CD4-positive, alpha-beta memory T cell (primary cell): ENCODE measurements at regions not wholly inside any gene's neighbourhood (a gene's known extent, or its start where the extent isn't known, plus 50 kb on each side); places are given as distances from the start of the nearest gene placed in this dataset.

ENCODE experiments used
- CTCF ChIA-PET: fragments of 350-600 bp; sonication (Branson Sonifier 250); formaldehyde crosslinking; loops from one replicate; lab custom pipeline; 2021; ENCODE audit warnings: inconsistent platforms; ENCODE audit not compliant: partially characterized antibody; lab: Charles Lee
- POLR2A ChIA-PET: fragments of 350-600 bp; sonication (Branson Sonifier 250); formaldehyde crosslinking; loops from one replicate; lab custom pipeline; 2021; ENCODE audit not compliant: partially characterized antibody; lab: Charles Lee
- DNase-seq, 5 donors: peaks; one replicate each; pipeline versions ENCODE4 v3.0.0 to v3.0.0-alpha.2; 2020 to 2022; ENCODE audit warnings: mixed read lengths in 1 of 5
- H3K27ac ChIP-seq: one replicate; pipeline ENCODE4 v1.7.0; 2013; ENCODE audit warnings: low read depth, low read length
- H3K27me3 ChIP-seq: 2 replicates; pipeline ENCODE4 v1.7.0; 2013; ENCODE audit warnings: mild to moderate bottlenecking, low read length, moderate library complexity; ENCODE audit not compliant: insufficient read depth
- H3K36me3 ChIP-seq: 2 replicates; pipeline ENCODE4 v1.7.0; 2013; ENCODE audit warnings: mild to moderate bottlenecking, low read length, moderate library complexity; ENCODE audit not compliant: insufficient read depth
- H3K4me1 ChIP-seq: 2 replicates; pipeline ENCODE4 v1.7.0; 2013; ENCODE audit warnings: mild to moderate bottlenecking, low read length, moderate library complexity; ENCODE audit not compliant: insufficient read depth
- H3K4me3 ChIP-seq, 2 donors: one replicate each; pipeline ENCODE4 v1.7.0; 2013; ENCODE audit warnings: low read length in 2 of 2, mild to moderate bottlenecking in 1 of 2
- H3K9me3 ChIP-seq, 2 donors: one replicate each; pipeline ENCODE4 v1.7.0; 2013; ENCODE audit warnings: low read length in 2 of 2, control low read depth in 1 of 2; ENCODE audit not compliant: control insufficient read depth in 1 of 2
- H3K27ac Mint-ChIP-seq, 7 donors: one replicate each; pipeline ENCODE4 v1.8.0; 2020 to 2021; ENCODE audit warnings: mixed read lengths in 7 of 7, mild to moderate bottlenecking in 6 of 7, inconsistent platforms in 3 of 7, moderate library complexity in 3 of 7
- H3K27me3 Mint-ChIP-seq, 2 donors: one replicate each; pipeline ENCODE4 v1.8.0; 2020 to 2021; ENCODE audit warnings: mixed read lengths in 2 of 2
- H3K36me3 Mint-ChIP-seq, 2 donors: one replicate each; pipeline ENCODE4 v1.8.0; 2020 to 2021; ENCODE audit warnings: mixed read lengths in 2 of 2, inconsistent platforms in 1 of 2, mild to moderate bottlenecking in 1 of 2
- H3K4me1 Mint-ChIP-seq, 4 donors: one replicate each; pipeline ENCODE4 v1.8.0; 2020 to 2021; ENCODE audit warnings: mixed read lengths in 4 of 4, mild to moderate bottlenecking in 1 of 4
- H3K4me3 Mint-ChIP-seq, 8 donors: one replicate each; pipeline ENCODE4 v1.8.0; 2020 to 2021; ENCODE audit warnings: mixed read lengths in 8 of 8, mild to moderate bottlenecking in 7 of 8, moderate library complexity in 6 of 8, inconsistent platforms in 3 of 8
- H3K9me3 Mint-ChIP-seq, 8 donors: one replicate each; pipeline ENCODE4 v1.8.0; 2020 to 2021; ENCODE audit warnings: mixed read lengths in 8 of 8, mild to moderate bottlenecking in 5 of 8, inconsistent platforms in 3 of 8, moderate library complexity in 1 of 8
- intact Hi-C: fragments of 100-400 bp; cut with micrococcal nuclease; formaldehyde crosslinking; loops from one replicate; pipeline ENCODE4 v1.15.1; 2023

DNA sequence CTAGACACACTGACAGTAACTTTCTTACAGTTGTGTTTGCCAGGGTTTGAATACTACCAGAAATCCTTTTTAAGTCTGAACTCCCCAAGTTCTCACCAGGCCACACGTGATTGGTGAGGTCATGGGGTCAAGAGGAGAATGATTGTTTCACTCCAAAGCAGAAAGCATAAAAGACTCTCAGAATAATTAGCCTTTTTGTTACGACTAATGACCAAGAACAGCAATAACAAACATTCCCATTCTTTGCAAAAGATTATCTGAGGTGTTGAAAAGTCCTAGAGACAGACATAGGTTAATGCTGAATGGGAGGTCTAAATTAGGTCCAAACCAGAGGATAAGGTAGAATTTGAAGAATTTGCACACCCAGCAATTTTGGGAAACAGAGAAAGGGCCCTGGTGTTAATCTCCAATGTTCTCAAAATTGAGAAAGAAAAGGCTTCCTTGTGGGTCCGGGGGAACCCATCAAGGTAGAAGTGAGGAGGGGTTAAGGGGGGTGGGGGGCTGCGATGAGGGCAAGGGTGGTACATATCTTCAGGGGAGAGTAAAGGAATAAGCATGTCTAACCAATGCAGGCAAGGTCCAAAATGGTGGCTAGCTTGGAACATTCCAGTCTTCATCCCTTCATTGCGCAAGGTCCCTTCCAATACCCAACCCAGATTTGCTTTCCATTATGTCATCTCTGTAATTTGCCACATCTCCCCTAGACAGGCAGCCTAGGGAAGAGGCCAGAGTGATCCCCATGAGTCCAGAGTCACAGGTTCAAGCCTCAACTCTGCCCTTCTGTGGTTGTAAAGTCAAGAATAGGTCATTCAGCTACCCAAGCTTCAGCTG, 74.6 kb upstream of the NFIA start:
- Mint-ChIP-seq H3K9me3 (peaks cover 0 to 1% (median 0%) of the 10 kb centered on the region in 8 donors), H3K4me1 (no peaks in the 10 kb centered on the region), H3K27me3 (peaks cover 5 to 25% of the 10 kb centered on the region in 2 donors), H3K36me3 (no peaks in the 10 kb centered on the region), H3K27ac (no peak overlapping the region), H3K4me3 (no peak overlapping the region)
- DNase-seq, result no peak
- Histone ChIP-seq H3K4me3 (no peak overlapping the region), H3K9me3 (no peaks in the 10 kb centered on the region), H3K4me1 (no peaks in the 10 kb centered on the region), H3K27ac (no peak overlapping the region), H3K36me3 (no peaks in the 10 kb centered on the region), H3K27me3 (no peaks in the 10 kb centered on the region)
- POLR2A ChIA-PET, result no interaction called here
- intact Hi-C loops, result no loop called here
- CTCF ChIA-PET, result no interaction called here

DNA sequence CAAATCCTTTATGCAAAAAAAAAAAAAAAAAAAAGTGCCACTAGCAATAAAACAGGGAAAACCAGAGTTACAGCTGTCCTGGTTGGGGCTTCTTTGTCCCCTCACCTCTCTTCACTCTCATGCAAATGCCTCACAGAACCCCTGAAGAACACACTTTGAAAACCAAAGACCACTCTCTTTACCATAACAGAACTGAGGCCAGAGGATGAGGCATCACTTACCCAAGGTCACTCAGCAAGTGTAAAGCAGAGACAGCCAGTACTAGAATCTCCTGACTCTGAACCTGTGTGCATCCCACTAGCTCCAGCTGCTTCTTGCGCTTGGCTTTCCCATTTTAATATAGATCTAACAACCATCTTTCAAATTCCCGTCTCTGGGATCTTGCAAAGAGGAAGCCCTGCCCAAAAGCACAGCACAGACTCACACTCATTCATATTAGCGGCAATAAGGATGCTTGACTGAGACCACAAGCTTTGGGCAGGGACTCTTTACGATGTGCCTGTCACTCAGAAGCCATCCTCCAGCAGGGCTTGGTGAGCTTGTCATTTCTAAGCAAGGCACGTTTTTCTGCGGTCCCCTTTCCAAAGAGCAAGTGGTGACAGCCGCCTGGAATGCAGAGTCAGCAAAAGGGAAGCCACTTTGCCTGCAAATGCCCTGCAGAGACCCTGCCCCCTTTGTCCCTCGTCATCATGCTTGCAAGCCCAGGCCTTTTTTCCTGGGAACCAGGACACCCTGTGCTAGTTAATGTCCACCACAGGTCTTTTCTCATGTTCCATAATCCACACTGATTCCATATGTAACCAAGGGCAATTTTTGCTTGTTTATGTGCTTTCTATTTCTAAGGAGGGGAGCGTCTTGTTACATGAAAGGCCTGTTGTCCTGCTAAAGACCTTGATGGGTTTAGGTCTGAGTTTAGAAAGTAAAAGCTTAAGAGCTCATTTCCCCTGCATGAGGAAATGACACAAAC, 76.5 kb upstream of the NFIA start:
- intact Hi-C loops, result no loop called here

DNA sequence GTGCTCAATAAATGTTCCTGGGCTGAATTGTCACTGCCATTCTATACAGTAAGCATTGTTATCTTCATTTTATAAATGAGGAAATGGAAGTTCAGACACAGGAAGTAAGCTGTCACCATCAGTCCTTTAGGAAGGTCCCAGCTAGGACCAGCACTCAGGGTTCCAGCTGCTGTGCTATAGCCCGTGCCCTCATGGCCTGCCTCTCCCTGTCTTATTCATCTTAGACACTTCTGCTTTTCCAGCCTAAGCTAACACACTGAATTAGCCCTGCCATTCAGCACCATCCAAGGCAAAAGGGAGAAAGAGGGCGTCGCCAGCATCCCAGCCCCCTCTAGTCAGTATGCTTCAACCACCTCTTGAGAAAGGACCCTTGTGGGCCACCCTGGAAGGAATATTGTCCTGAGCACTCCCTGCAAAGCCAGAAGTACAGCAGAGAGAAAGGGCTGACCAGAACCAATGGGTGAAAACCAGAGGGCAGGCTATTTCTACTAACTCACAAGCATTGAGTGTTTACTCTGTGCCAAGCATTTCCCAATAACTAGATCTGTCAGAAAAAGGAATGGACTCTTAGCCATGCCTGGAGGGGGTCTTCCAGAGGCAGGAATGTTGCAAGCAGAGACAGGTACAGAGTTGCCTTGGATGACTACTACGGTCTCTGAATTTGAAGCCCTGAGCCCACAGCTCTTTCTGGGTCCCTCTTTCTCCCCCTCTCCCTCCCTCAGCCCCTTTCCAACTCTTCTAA, 77.9 kb upstream of the NFIA start:
- intact Hi-C loops, result no loop called here
- ChIA-PET POLR2A (no interaction called here), CTCF (no interaction called here)
- H3K9me3 ChIP-seq, result no peaks in the 10 kb centered on the region
- H3K27me3 ChIP-seq, result no peaks in the 10 kb centered on the region
- no peak overlapping the region for H3K4me3 ChIP-seq
- H3K36me3 Mint-ChIP-seq, result no peaks in the 10 kb centered on the region
- peaks cover 2 to 16% of the 10 kb centered on the region in 2 donors for H3K27me3 Mint-ChIP-seq
- no peaks in the 10 kb centered on the region for H3K4me1 Mint-ChIP-seq
- no peak overlapping the region for H3K27ac Mint-ChIP-seq
- H3K9me3 Mint-ChIP-seq, result peaks cover 0 to 1% (median 0%) of the 10 kb centered on the region in 8 donors
- no peak overlapping the region for H3K27ac ChIP-seq
- H3K4me1 ChIP-seq, result no peaks in the 10 kb centered on the region
- H3K36me3 ChIP-seq, result no peaks in the 10 kb centered on the region
- no peak overlapping the region for H3K4me3 Mint-ChIP-seq
- DNase-seq, result no peak

More for the DNA sequence above, 76.5 kb upstream of the NFIA start:
- CTCF ChIA-PET, result no interaction called here
- Mint-ChIP-seq H3K9me3 (peaks cover 0 to 1% (median 0%) of the 10 kb centered on the region in 8 donors), H3K4me3 (no peak overlapping the region), H3K27me3 (peaks cover 5 to 20% of the 10 kb centered on the region in 2 donors), H3K27ac (no peak overlapping the region), H3K36me3 (no peaks in the 10 kb centered on the region), H3K4me1 (no peaks in the 10 kb centered on the region)
- Histone ChIP-seq H3K9me3 (no peaks in the 10 kb centered on the region), H3K27ac (no peak overlapping the region), H3K27me3 (no peaks in the 10 kb centered on the region), H3K36me3 (no peaks in the 10 kb centered on the region), H3K4me1 (no peaks in the 10 kb centered on the region), H3K4me3 (no peak overlapping the region)
- DNase-seq, result no peak
- POLR2A ChIA-PET, result no interaction called here

DNA sequence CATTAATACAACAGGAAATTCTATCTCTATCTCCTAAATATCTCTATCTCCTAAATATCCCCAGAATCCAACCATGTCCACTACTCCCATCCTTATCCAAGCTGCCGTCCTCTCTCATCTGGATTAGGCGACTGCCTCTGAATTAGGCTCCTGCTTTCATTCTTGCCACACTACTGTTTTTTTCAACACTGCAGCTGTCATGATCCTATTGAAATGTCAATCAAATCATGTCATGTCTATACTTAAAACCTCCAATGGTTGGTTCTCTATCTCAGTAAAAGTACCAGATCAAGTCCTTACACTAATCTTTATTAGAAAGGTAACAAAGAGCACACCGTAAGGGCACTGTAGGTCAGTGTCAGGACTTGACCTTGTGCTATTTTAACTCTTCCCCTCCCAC, 82.0 kb upstream of the NFIA start:
- peaks cover 0 to 8% of the 10 kb centered on the region in 2 donors for H3K27me3 Mint-ChIP-seq
- Histone ChIP-seq H3K27me3 (no peaks in the 10 kb centered on the region), H3K9me3 (no peaks in the 10 kb centered on the region), H3K4me1 (no peaks in the 10 kb centered on the region), H3K36me3 (no peaks in the 10 kb centered on the region), H3K27ac (no peak overlapping the region), H3K4me3 (no peak overlapping the region)
- no peaks in the 10 kb centered on the region for H3K4me1 Mint-ChIP-seq
- no peaks in the 10 kb centered on the region for H3K36me3 Mint-ChIP-seq
- H3K4me3 Mint-ChIP-seq, result no peak overlapping the region
- CTCF ChIA-PET, result interaction anchor here (0.7 kb wide), 1 partner anchor 928 kb away, joined by 3 read pairs; no protein-coding TSS in a partner anchor
- intact Hi-C loops, result no loop called here
- POLR2A ChIA-PET, result no interaction called here
- no peaks in the 10 kb centered on the region for H3K9me3 Mint-ChIP-seq
- DNase-seq, result no peak
- no peak overlapping the region for H3K27ac Mint-ChIP-seq

DNA sequence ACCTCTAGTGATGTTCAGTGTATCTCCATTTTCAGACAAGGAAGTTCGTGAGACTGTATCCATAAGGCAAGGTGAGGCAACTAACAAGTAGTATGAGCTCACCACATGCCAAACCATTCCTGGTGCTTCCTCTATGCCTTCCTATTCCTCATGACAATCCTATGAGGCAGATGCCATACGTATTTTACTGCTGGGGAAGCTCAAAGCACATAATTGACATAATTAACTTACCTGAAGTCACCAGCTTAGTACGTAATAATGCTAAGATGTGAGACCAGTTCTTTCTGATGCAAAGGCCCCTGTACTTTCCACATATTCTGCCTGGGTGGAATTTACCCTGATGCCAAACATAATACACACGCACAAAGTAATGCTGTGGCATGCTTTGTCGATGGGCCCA, 83.6 kb upstream of the NFIA start:
- ChIA-PET CTCF (interaction anchor here (0.9 kb wide), 1 partner anchor 16 kb away, joined by 4 read pairs; no protein-coding TSS in a partner anchor), POLR2A (no interaction called here)
- Mint-ChIP-seq H3K9me3 (peaks cover 0 to 3% (median 0%) of the 10 kb centered on the region in 8 donors), H3K27me3 (peaks cover under 1 to 5% of the 10 kb centered on the region in 2 donors), H3K4me1 (no peaks in the 10 kb centered on the region), H3K27ac (no peak overlapping the region), H3K4me3 (no peak overlapping the region), H3K36me3 (no peaks in the 10 kb centered on the region)
- Histone ChIP-seq H3K4me1 (no peaks in the 10 kb centered on the region), H3K36me3 (no peaks in the 10 kb centered on the region), H3K27ac (no peak overlapping the region), H3K27me3 (no peaks in the 10 kb centered on the region), H3K9me3 (no peaks in the 10 kb centered on the region), H3K4me3 (no peak overlapping the region)
- no peak for DNase-seq
- intact Hi-C loops, result no loop called here

DNA sequence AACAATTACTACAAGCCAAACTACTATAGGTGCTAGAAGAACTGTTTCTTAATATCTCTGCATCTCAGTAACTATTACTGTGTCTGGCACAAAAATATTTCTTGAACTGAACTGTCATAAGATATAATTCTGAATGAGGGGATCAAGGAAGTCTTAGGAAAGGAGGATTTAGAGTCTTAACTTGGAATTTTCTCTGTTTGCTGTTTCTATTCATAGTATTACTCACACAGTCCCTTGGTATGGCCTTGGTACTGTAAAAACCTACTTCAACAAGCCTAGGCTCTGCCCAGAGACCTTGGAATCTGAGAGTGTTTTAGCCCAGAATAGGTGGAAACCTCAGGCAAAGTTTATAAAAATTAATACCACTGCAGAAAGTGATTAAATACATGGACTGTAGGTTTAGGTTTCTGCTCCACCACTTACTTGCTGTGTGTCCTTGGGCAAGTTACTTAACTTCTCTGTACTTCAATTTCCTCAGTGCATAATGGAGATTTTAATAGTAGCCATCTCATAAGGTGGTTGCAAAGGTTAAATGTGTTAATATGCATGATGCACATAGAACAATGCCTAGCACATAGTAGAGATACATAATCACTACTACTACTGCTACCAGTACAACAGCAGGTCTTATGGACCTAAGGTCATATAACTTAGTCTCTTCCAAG, 87.4 kb upstream of the NFIA start:
- H3K9me3 Mint-ChIP-seq, result peaks cover 0 to 3% (median 0%) of the 10 kb centered on the region in 8 donors
- H3K27ac Mint-ChIP-seq, result no peak overlapping the region
- H3K36me3 Mint-ChIP-seq, result no peaks in the 10 kb centered on the region

More for the DNA sequence above, 87.4 kb upstream of the NFIA start:
- H3K27me3 Mint-ChIP-seq, result peaks cover 2 to 3% of the 10 kb centered on the region in 2 donors
- Histone ChIP-seq H3K27ac (no peak overlapping the region), H3K36me3 (no peaks in the 10 kb centered on the region), H3K4me1 (no peaks in the 10 kb centered on the region), H3K9me3 (no peaks in the 10 kb centered on the region), H3K27me3 (no peaks in the 10 kb centered on the region), H3K4me3 (no peak overlapping the region)
- no peak for DNase-seq
- H3K4me3 Mint-ChIP-seq, result no peak overlapping the region
- H3K4me1 Mint-ChIP-seq, result no peaks in the 10 kb centered on the region
- intact Hi-C loops, result no loop called here
- POLR2A ChIA-PET, result no interaction called here
- CTCF ChIA-PET, result no interaction called here
